ENCODE measurements at regions not wholly inside any gene's neighbourhood (a gene's known extent, or its start where the extent isn't known, plus 50 kb on each side); places are given as distances from the start of the nearest gene placed in this dataset.

- FAIRE-seq: no peak
Measured at GRCh38 chr4:128524311-128524710, 236.7 kb upstream of the PGRMC2 start.

- no peak for FAIRE-seq
Measured at GRCh38 chr4:128521648-128522111, 234.1 kb upstream of the PGRMC2 start.

GRCh38 chr4:128521156-128521555 lies 233.5 kb upstream of the PGRMC2 start:
- FAIRE-seq: no peak

GRCh38 chr4:128519163-128519830 lies 231.7 kb upstream of the PGRMC2 start:
- FAIRE-seq: no peak

- FAIRE-seq: no peak
Measured at GRCh38 chr4:128517739-128518510, 230.3 kb upstream of the PGRMC2 start.

- FAIRE-seq: no peak
Measured at GRCh38 chr4:128517096-128517738, 229.6 kb upstream of the PGRMC2 start.

- no peak for FAIRE-seq
Measured at GRCh38 chr4:128516301-128516969, 228.8 kb upstream of the PGRMC2 start.

GRCh38 chr4:128513664-128514484 lies 226.3 kb upstream of the PGRMC2 start:
- no peak for FAIRE-seq

GRCh38 chr4:128512767-128513322 lies 225.2 kb upstream of the PGRMC2 start:
- no peak for FAIRE-seq

- no peak for FAIRE-seq
Measured at GRCh38 chr4:128512161-128512560, 224.5 kb upstream of the PGRMC2 start.

- FAIRE-seq: no peak
Measured at GRCh38 chr4:128510850-128511249, 223.2 kb upstream of the PGRMC2 start.

GRCh38 chr4:128502818-128503527 lies 215.4 kb upstream of the PGRMC2 start:
- FAIRE-seq: no peak

- no peak for FAIRE-seq
Measured at GRCh38 chr4:128501239-128501638, 213.6 kb upstream of the PGRMC2 start.

GRCh38 chr4:128488055-128488705 lies 200.6 kb upstream of the PGRMC2 start:
- FAIRE-seq: no peak

- FAIRE-seq: no peak
Measured at GRCh38 chr4:128484896-128485295, 197.3 kb upstream of the PGRMC2 start.

GRCh38 chr4:128483816-128484215 lies 196.2 kb upstream of the PGRMC2 start:
- no peak for FAIRE-seq

- FAIRE-seq: no peak
Measured at GRCh38 chr4:128483041-128483440, 195.4 kb upstream of the PGRMC2 start.

- FAIRE-seq: no peak
Measured at GRCh38 chr4:128481752-128482480, 194.3 kb upstream of the PGRMC2 start.

GRCh38 chr4:128480945-128481344 lies 193.3 kb upstream of the PGRMC2 start:
- no peak for FAIRE-seq

GRCh38 chr4:128477540-128477939 lies 189.9 kb upstream of the PGRMC2 start:
- FAIRE-seq: no peak

Measured in G401.6 (cell line).